ENCODE measurements at regions not wholly inside any gene's neighbourhood (a gene's known extent, or its start where the extent isn't known, plus 50 kb on each side); places are given as distances from the start of the nearest gene placed in this dataset.
"Not testable (repeated sequence)": the region's sequence is repeated elsewhere in the genome, so short reads cannot be mapped to it uniquely, and the experiment has no call there.

GRCh38 chr5:166117072-166118066 is 2174.1 kb upstream of the WWC1 start:
- DNase-seq (ENCODE audit: low read depth, low spot score) = peak; percentile 59

GRCh38 chr5:166119506-166119905 is 2171.9 kb upstream of the WWC1 start:
- no peak for DNase-seq (ENCODE audit: low read depth, low spot score)

GRCh38 chr5:166123717-166124116 is 2167.7 kb upstream of the WWC1 start:
- no peak for DNase-seq (ENCODE audit: low read depth, low spot score)

- DNase-seq (ENCODE audit: low read depth, low spot score) = no peak
Measured at GRCh38 chr5:166127766-166128570, 2163.5 kb upstream of the WWC1 start.

- not testable (repeated sequence) for DNase-seq (ENCODE audit: low read depth, low spot score)
Measured at GRCh38 chr5:166145107-166145506, 2146.3 kb upstream of the WWC1 start.

- DNase-seq (ENCODE audit: low read depth, low spot score) = no peak
Measured at GRCh38 chr5:166163996-166164610, 2127.3 kb upstream of the WWC1 start.

- peak; percentile 54 for DNase-seq (ENCODE audit: low read depth, low spot score)
Measured at GRCh38 chr5:166165596-166165995, 2125.8 kb upstream of the WWC1 start.

- DNase-seq (ENCODE audit: low read depth, low spot score) = no peak
Measured at GRCh38 chr5:166166071-166166470, 2125.4 kb upstream of the WWC1 start.

- DNase-seq (ENCODE audit: low read depth, low spot score) = no peak
Measured at GRCh38 chr5:166172597-166172996, 2118.8 kb upstream of the WWC1 start.

GRCh38 chr5:166178411-166179080 is 2112.9 kb upstream of the WWC1 start:
- DNase-seq (ENCODE audit: low read depth, low spot score) = no peak

- DNase-seq (ENCODE audit: low read depth, low spot score) = no peak
Measured at GRCh38 chr5:166185185-166185584, 2106.3 kb upstream of the WWC1 start.

- DNase-seq (ENCODE audit: low read depth, low spot score) = no peak
Measured at GRCh38 chr5:166188501-166189325, 2102.7 kb upstream of the WWC1 start.

GRCh38 chr5:166192696-166193095 is 2098.7 kb upstream of the WWC1 start:
- no peak for DNase-seq (ENCODE audit: low read depth, low spot score)

GRCh38 chr5:166195981-166196380 is 2095.5 kb upstream of the WWC1 start:
- no peak for DNase-seq (ENCODE audit: low read depth, low spot score)

GRCh38 chr5:166200532-166200931 is 2090.9 kb upstream of the WWC1 start:
- no peak for DNase-seq (ENCODE audit: low read depth, low spot score)

GRCh38 chr5:166211640-166212039 is 2079.8 kb upstream of the WWC1 start:
- no peak for DNase-seq (ENCODE audit: low read depth, low spot score)

GRCh38 chr5:166236327-166236726 is 2055.1 kb upstream of the WWC1 start:
- no peak for DNase-seq (ENCODE audit: low read depth, low spot score)

- DNase-seq (ENCODE audit: low read depth, low spot score) = no peak
Measured at GRCh38 chr5:166240705-166241104, 2050.7 kb upstream of the WWC1 start.

GRCh38 chr5:166245556-166245955 is 2045.9 kb upstream of the WWC1 start:
- no peak for DNase-seq (ENCODE audit: low read depth, low spot score)

- DNase-seq (ENCODE audit: low read depth, low spot score) = peak; percentile 9
Measured at GRCh38 chr5:166251786-166252185, 2039.7 kb upstream of the WWC1 start.

- DNase-seq (ENCODE audit: low read depth, low spot score) = no peak
Measured at GRCh38 chr5:166257661-166258060, 2033.8 kb upstream of the WWC1 start.
